ENCODE measurements at regions not wholly inside any gene's neighbourhood (a gene's known extent, or its start where the extent isn't known, plus 50 kb on each side); places are given as distances from the start of the nearest gene placed in this dataset.

DNA sequence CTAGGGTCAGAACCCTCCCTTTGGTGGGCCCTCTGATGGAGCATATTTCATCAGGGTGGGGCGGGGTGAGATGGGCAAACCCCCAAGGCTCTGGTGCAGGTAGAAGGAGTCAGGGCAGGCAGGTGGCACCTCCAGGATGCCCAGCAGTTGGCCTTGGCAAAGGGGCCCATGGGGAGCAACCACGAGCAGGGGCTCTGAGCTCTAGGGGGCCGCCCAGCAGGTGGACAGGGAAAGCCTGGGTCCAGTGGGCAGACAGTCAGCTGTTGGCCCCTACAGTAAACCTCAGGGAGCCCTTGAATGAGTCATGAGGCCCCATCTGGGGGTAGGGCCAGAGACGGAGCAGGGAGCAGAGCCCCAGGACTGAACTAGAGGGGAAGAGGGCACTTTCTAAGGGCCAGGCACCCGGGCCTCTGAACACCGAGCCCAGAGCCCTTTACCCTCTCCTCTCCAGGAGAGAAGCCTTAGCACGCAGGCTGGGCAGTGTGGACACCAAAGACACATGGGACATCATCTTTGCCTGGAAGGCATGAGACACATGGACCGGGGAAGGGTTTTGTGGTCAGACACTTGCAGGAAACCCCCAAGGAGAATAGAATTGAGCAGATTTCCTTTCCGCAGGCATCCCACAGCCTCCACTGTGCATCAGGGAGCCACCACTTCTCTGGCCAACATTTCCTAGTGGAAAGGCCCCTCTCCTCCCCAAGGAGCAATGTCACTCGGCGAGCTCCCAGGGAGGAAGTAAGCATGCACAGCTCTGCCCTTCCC, 257.3 kb downstream of the GLI2 start:
- Histone ChIP-seq H3K9ac (no peak overlapping the region), H3K4me2 (peak overlapping the region; percentile 46), H3K27ac (no peak overlapping the region), H3K4me3 (no peak overlapping the region), H3K27me3 (no peaks in the 10 kb centered on the region), H3K36me3 (no peaks in the 10 kb centered on the region), H3K4me1 (peaks cover 30% of the 10 kb centered on the region), H4K20me1 (no peaks in the 10 kb centered on the region), H3K9me3 (peaks cover 19% of the 10 kb centered on the region)
- no peak for TF ChIP-seq Cebpa-rat (IDR thresholded peaks at IDR 0.05)

GRCh38 chr2:120993661-120994060, 258.0 kb downstream of the GLI2 start:
- no peaks in the 10 kb centered on the region for H4K20me1 ChIP-seq
- H3K9ac ChIP-seq: no peak overlapping the region
- H3K4me2 ChIP-seq: peak overlapping the region; percentile 46
- no peak overlapping the region for H3K27ac ChIP-seq
- H3K4me3 ChIP-seq: no peak overlapping the region
- no peaks in the 10 kb centered on the region for H3K36me3 ChIP-seq
- H3K27me3 ChIP-seq: no peaks in the 10 kb centered on the region
- H3K9me3 ChIP-seq: peaks cover 20% of the 10 kb centered on the region
- peaks cover 32% of the 10 kb centered on the region for H3K4me1 ChIP-seq
- TF ChIP-seq Cebpa-rat (IDR thresholded peaks at IDR 0.05): no peak

GRCh38 chr2:120994301-120994995, 258.8 kb downstream of the GLI2 start:
- no peak overlapping the region for H3K27ac ChIP-seq
- TF ChIP-seq Cebpa-rat (IDR thresholded peaks at IDR 0.05): no peak

GRCh38 chr2:120995152-120995551, 259.5 kb downstream of the GLI2 start:
- TF ChIP-seq Cebpa-rat (IDR thresholded peaks at IDR 0.05): no peak
- H3K27me3 ChIP-seq: no peaks in the 10 kb centered on the region
- H3K27ac ChIP-seq: no peak overlapping the region
- H3K4me1 ChIP-seq: peaks cover 32% of the 10 kb centered on the region
- H3K4me3 ChIP-seq: no peak overlapping the region
- no peaks in the 10 kb centered on the region for H4K20me1 ChIP-seq
- H3K4me2 ChIP-seq: no peak overlapping the region
- no peaks in the 10 kb centered on the region for H3K36me3 ChIP-seq
- peaks cover 14% of the 10 kb centered on the region for H3K9me3 ChIP-seq
- H3K9ac ChIP-seq: no peak overlapping the region

More at GRCh38 chr2:120994301-120994995, 258.8 kb downstream of the GLI2 start:
- H3K9me3 ChIP-seq: peaks cover 18% of the 10 kb centered on the region
- H3K4me2 ChIP-seq: no peak overlapping the region
- no peak overlapping the region for H3K4me3 ChIP-seq
- H3K9ac ChIP-seq: no peak overlapping the region
- H4K20me1 ChIP-seq: no peaks in the 10 kb centered on the region
- no peaks in the 10 kb centered on the region for H3K36me3 ChIP-seq
- H3K27me3 ChIP-seq: no peaks in the 10 kb centered on the region
- H3K4me1 ChIP-seq: peaks cover 32% of the 10 kb centered on the region

DNA sequence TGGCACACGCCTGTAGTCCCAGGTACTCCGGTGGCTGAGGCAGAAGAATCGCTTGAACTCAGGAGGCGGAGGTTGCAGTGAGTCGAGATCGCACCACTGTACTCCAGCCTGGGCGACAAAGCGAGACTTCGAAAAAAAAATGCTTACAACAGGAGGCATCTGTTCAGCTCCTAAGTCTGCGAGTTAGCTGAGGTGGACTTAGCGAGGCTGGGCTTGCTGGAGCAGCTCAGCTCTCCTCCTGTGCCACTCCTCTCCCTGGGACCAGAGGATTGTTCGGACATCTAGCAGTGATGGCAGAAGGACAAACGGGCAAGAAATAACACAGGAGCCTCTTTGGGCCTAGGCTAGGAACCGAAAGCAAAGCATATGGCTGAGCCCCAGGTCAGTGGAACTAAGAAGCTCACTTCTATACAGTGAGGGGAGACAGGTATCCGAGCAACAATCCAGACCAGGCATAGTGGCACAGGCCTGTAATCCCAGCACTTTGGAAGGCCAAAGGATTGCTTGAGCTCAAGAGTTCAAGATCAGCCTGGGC, 260.1 kb downstream of the GLI2 start:
- Histone ChIP-seq H4K20me1 (no peaks in the 10 kb centered on the region), H3K4me1 (peaks cover 32% of the 10 kb centered on the region), H3K4me3 (no peak overlapping the region), H3K9me3 (peaks cover 14% of the 10 kb centered on the region), H3K27me3 (no peaks in the 10 kb centered on the region), H3K36me3 (no peaks in the 10 kb centered on the region), H3K27ac (no peak overlapping the region), H3K4me2 (no peak overlapping the region), H3K9ac (no peak overlapping the region)
- TF ChIP-seq Cebpa-rat (IDR thresholded peaks at IDR 0.05): no peak

DNA sequence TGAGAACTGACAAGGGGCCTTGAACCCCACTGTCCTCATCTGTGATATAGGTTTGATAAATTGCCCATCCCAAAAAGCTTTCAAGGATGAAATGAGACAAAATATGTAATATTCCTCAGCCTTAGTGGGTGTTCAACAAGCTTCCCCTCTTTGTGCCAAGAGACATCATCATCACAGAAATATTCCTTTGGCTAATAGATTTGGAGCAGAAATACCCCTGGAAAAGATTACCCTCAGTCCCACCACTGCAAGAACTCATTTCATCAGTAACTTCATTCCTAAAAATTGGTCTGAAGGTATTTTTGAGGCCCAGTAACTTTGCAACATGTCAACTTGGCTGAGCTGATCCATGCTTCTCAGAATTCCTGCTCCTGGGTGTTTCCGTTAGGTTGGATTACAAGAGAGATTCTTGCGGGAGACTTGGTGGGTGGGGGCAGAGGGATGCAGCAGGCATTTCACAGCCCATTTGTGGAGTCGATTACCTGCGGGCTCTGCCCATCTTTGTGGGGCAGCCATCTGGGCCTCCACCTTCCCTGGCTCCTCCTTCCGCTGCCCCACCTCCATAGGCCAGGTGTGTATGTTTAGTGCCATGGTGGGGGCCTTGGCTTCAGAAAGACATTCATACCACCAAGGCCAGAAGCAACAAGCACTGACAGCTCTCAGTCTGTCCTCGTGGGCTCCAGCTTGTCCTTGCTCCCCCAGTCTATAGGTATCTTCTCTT, 263.9 kb downstream of the GLI2 start:
- Histone ChIP-seq H3K27me3 (no peaks in the 10 kb centered on the region), H3K27ac (no peak overlapping the region), H3K9me3 (peaks cover 14% of the 10 kb centered on the region), H3K4me1 (peaks cover 17% of the 10 kb centered on the region), H3K4me3 (no peak overlapping the region), H4K20me1 (no peaks in the 10 kb centered on the region), H3K36me3 (no peaks in the 10 kb centered on the region), H3K4me2 (no peak overlapping the region), H3K9ac (no peak overlapping the region)
- no peak for TF ChIP-seq Cebpa-rat (IDR thresholded peaks at IDR 0.05)

GRCh38 chr2:121000804-121001203, 265.1 kb downstream of the GLI2 start:
- H3K27me3 ChIP-seq: no peaks in the 10 kb centered on the region
- no peak overlapping the region for H3K4me2 ChIP-seq
- no peaks in the 10 kb centered on the region for H3K36me3 ChIP-seq
- peaks cover 14% of the 10 kb centered on the region for H3K9me3 ChIP-seq
- no peak overlapping the region for H3K4me3 ChIP-seq
- H4K20me1 ChIP-seq: no peaks in the 10 kb centered on the region
- no peak overlapping the region for H3K27ac ChIP-seq
- H3K4me1 ChIP-seq: peaks cover 17% of the 10 kb centered on the region
- no peak for TF ChIP-seq Cebpa-rat (IDR thresholded peaks at IDR 0.05)
- H3K9ac ChIP-seq: no peak overlapping the region

- no peak overlapping the region for H3K4me3 ChIP-seq
- peaks cover 16% of the 10 kb centered on the region for H3K4me1 ChIP-seq
- TF ChIP-seq Cebpa-rat (IDR thresholded peaks at IDR 0.05): no peak
- H3K4me2 ChIP-seq: no peak overlapping the region
- peaks cover 14% of the 10 kb centered on the region for H3K9me3 ChIP-seq
- H3K36me3 ChIP-seq: no peaks in the 10 kb centered on the region
- H4K20me1 ChIP-seq: no peaks in the 10 kb centered on the region
- H3K27me3 ChIP-seq: no peaks in the 10 kb centered on the region
- H3K9ac ChIP-seq: no peak overlapping the region
- H3K27ac ChIP-seq: no peak overlapping the region
These were observed 266.0 kb downstream of the GLI2 start for GRCh38 chr2:121001641-121002040.

GRCh38 chr2:121002597-121002996, 266.9 kb downstream of the GLI2 start:
- peaks cover 6% of the 10 kb centered on the region for H3K4me1 ChIP-seq
- TF ChIP-seq Cebpa-rat (IDR thresholded peaks at IDR 0.05): no peak
- H3K27ac ChIP-seq: no peak overlapping the region
- H3K9ac ChIP-seq: no peak overlapping the region
- no peak overlapping the region for H3K4me3 ChIP-seq
- peaks cover 14% of the 10 kb centered on the region for H3K9me3 ChIP-seq
- no peaks in the 10 kb centered on the region for H4K20me1 ChIP-seq
- no peaks in the 10 kb centered on the region for H3K27me3 ChIP-seq
- no peak overlapping the region for H3K4me2 ChIP-seq
- no peaks in the 10 kb centered on the region for H3K36me3 ChIP-seq
